ENCODE measurements at regions not wholly inside any gene's neighbourhood (a gene's known extent, or its start where the extent isn't known, plus 50 kb on each side); places are given as distances from the start of the nearest gene placed in this dataset.

- H3K4me3 ChIP-seq (ENCODE audit: low read length), result no peak overlapping the region
- no peak for TF ChIP-seq CTCF (conservative IDR thresholded peaks at IDR 0.05; ENCODE audit: low read depth, low read length)
- DNase-seq (ENCODE audit: low read depth), result no peak
Measured at GRCh38 chr11:56819916-56820315, 71.4 kb upstream of the OR9G4 start.

- TF ChIP-seq CTCF (conservative IDR thresholded peaks at IDR 0.05; ENCODE audit: low read depth, low read length), result no peak
- no peak overlapping the region for H3K4me3 ChIP-seq (ENCODE audit: low read length)
- DNase-seq (ENCODE audit: low read depth), result no peak
Measured at GRCh38 chr11:56817661-56818060, 69.2 kb upstream of the OR9G4 start.

- TF ChIP-seq CTCF (conservative IDR thresholded peaks at IDR 0.05; ENCODE audit: low read depth, low read length), result no peak
- no peak overlapping the region for H3K4me3 ChIP-seq (ENCODE audit: low read length)
- no peak for DNase-seq (ENCODE audit: low read depth)
Measured at GRCh38 chr11:56816259-56816658, 67.8 kb upstream of the OR9G4 start.

GRCh38 chr11:56808326-56808725 is 59.8 kb upstream of the OR9G4 start:
- no peak for DNase-seq (ENCODE audit: low read depth)
- no peak for TF ChIP-seq CTCF (conservative IDR thresholded peaks at IDR 0.05; ENCODE audit: low read depth, low read length)

GRCh38 chr11:56799691-56800210 is 51.3 kb upstream of the OR9G4 start:
- no peak overlapping the region for H3K4me3 ChIP-seq (ENCODE audit: low read length)
- TF ChIP-seq CTCF (conservative IDR thresholded peaks at IDR 0.05; ENCODE audit: low read depth, low read length), result no peak
- no peak for DNase-seq (ENCODE audit: low read depth)

More at GRCh38 chr11:56808326-56808725, 59.8 kb upstream of the OR9G4 start:
- no peak overlapping the region for H3K4me3 ChIP-seq (ENCODE audit: low read length)
